Rectal smooth muscle tissue (tissue), 1 donor: ENCODE measurements at regions not wholly inside any gene's neighbourhood (a gene's known extent, or its start where the extent isn't known, plus 50 kb on each side); places are given as distances from the start of the nearest gene placed in this dataset.

Source experiments
- H3K27ac ChIP-seq: one replicate; pipeline ENCODE4 v1.7.0; 2013; ENCODE audit warnings: low read depth, low read length, inconsistent platforms
- H3K27me3 ChIP-seq: one replicate; pipeline ENCODE4 v1.7.0; 2013; ENCODE audit warnings: low read length; ENCODE audit not compliant: control insufficient read depth, insufficient read depth
- H3K36me3 ChIP-seq: one replicate; pipeline ENCODE4 v1.7.0; 2013; ENCODE audit warnings: low read length; ENCODE audit not compliant: control insufficient read depth, insufficient read depth
- H3K4me1 ChIP-seq: one replicate; pipeline ENCODE4 v1.7.0; 2013; ENCODE audit warnings: low read length; ENCODE audit not compliant: control insufficient read depth, insufficient read depth
- H3K4me3 ChIP-seq: one replicate; pipeline ENCODE4 v1.7.0; 2013; ENCODE audit warnings: low read length
- H3K9ac ChIP-seq: one replicate; pipeline ENCODE4 v1.7.0; 2013; ENCODE audit warnings: low read length

- Histone ChIP-seq H3K27ac (no peak overlapping the region), H3K27me3 (no peaks in the 10 kb centered on the region), H3K9ac (no peak overlapping the region), H3K4me3 (no peak overlapping the region), H3K4me1 (no peaks in the 10 kb centered on the region), H3K36me3 (no peaks in the 10 kb centered on the region)
Observed at GRCh38 chr2:30380824-30381223, 66.2 kb upstream of the LCLAT1 start.

- no peaks in the 10 kb centered on the region for H3K36me3 ChIP-seq
- H3K27ac ChIP-seq: no peak overlapping the region
- H3K4me3 ChIP-seq: no peak overlapping the region
- no peaks in the 10 kb centered on the region for H3K4me1 ChIP-seq
- H3K9ac ChIP-seq: no peak overlapping the region
- no peaks in the 10 kb centered on the region for H3K27me3 ChIP-seq
Observed at GRCh38 chr2:30382162-30382783, 64.8 kb upstream of the LCLAT1 start.

GRCh38 chr2:30382995-30383394 lies 64.1 kb upstream of the LCLAT1 start:
- H3K36me3 ChIP-seq: no peaks in the 10 kb centered on the region
- no peaks in the 10 kb centered on the region for H3K27me3 ChIP-seq

GRCh38 chr2:30385327-30385726 lies 61.7 kb upstream of the LCLAT1 start:
- no peaks in the 10 kb centered on the region for H3K4me1 ChIP-seq
- no peaks in the 10 kb centered on the region for H3K36me3 ChIP-seq
- no peak overlapping the region for H3K27ac ChIP-seq
- H3K4me3 ChIP-seq: no peak overlapping the region
- no peaks in the 10 kb centered on the region for H3K27me3 ChIP-seq
- no peak overlapping the region for H3K9ac ChIP-seq

More at GRCh38 chr2:30382995-30383394, 64.1 kb upstream of the LCLAT1 start:
- Histone ChIP-seq H3K9ac (no peak overlapping the region), H3K4me3 (no peak overlapping the region), H3K27ac (no peak overlapping the region), H3K4me1 (no peaks in the 10 kb centered on the region)

GRCh38 chr2:30392097-30392496 lies 54.9 kb upstream of the LCLAT1 start:
- Histone ChIP-seq H3K9ac (no peak overlapping the region), H3K27ac (no peak overlapping the region), H3K4me1 (no peaks in the 10 kb centered on the region), H3K36me3 (no peaks in the 10 kb centered on the region), H3K4me3 (no peak overlapping the region), H3K27me3 (no peaks in the 10 kb centered on the region)

GRCh38 chr2:30393510-30393909 lies 53.5 kb upstream of the LCLAT1 start:
- Histone ChIP-seq H3K36me3 (no peaks in the 10 kb centered on the region), H3K4me1 (no peaks in the 10 kb centered on the region), H3K27me3 (no peaks in the 10 kb centered on the region), H3K27ac (no peak overlapping the region), H3K4me3 (no peak overlapping the region), H3K9ac (no peak overlapping the region)

GRCh38 chr2:30394096-30394495 lies 53.0 kb upstream of the LCLAT1 start:
- H3K4me1 ChIP-seq: no peaks in the 10 kb centered on the region
- H3K36me3 ChIP-seq: no peaks in the 10 kb centered on the region
- H3K27ac ChIP-seq: no peak overlapping the region
- no peaks in the 10 kb centered on the region for H3K27me3 ChIP-seq
- H3K9ac ChIP-seq: no peak overlapping the region
- H3K4me3 ChIP-seq: no peak overlapping the region

- no peak overlapping the region for H3K4me3 ChIP-seq
- no peaks in the 10 kb centered on the region for H3K27me3 ChIP-seq
- H3K36me3 ChIP-seq: no peaks in the 10 kb centered on the region
- H3K27ac ChIP-seq: no peak overlapping the region
- peaks cover 4% of the 10 kb centered on the region for H3K4me1 ChIP-seq
- H3K9ac ChIP-seq: no peak overlapping the region
Observed at GRCh38 chr2:30396436-30397232, 50.4 kb upstream of the LCLAT1 start.
